NCI-H446 (cell line): ENCODE measurements at regions not wholly inside any gene's neighbourhood (a gene's known extent, or its start where the extent isn't known, plus 50 kb on each side); places are given as distances from the start of the nearest gene placed in this dataset.
A peak's percentile ranks its signal among the peaks of the same experiment; 100 is the strongest.
"Not testable (repeated sequence)": the region's sequence is repeated elsewhere in the genome, so short reads cannot be mapped to it uniquely, and the experiment has no call there.

Source experiments
- DNase-seq, 2 experiments: peaks; one replicate each; lab custom pipeline; 2025; lab: John Stamatoyannopoulos, UW

- DNase-seq = no peak
Measured at GRCh38 chr21:26331205-26331980, 160.8 kb upstream of the APP start.

GRCh38 chr21:26320596-26320995 is 150.0 kb upstream of the APP start:
- no peak for DNase-seq

GRCh38 chr21:26307640-26308039 is 137.1 kb upstream of the APP start:
- no peak for DNase-seq

GRCh38 chr21:26297851-26298250 is 127.3 kb upstream of the APP start:
- DNase-seq = no peak

- DNase-seq = no peak
Measured at GRCh38 chr21:26293141-26293946, 122.8 kb upstream of the APP start.

- DNase-seq = no peak
Measured at GRCh38 chr21:26288026-26288425, 117.5 kb upstream of the APP start.

- no peak for DNase-seq
Measured at GRCh38 chr21:26284531-26284930, 114.0 kb upstream of the APP start.

- DNase-seq = peak; percentile 73 to 90
Measured at GRCh38 chr21:26282058-26282457, 111.5 kb upstream of the APP start.

- DNase-seq = peak; percentile 69 to 70
Measured at GRCh38 chr21:26281506-26281905, 110.9 kb upstream of the APP start.

GRCh38 chr21:26280775-26281174 is 110.2 kb upstream of the APP start:
- peak; percentile 96 to 99 for DNase-seq

GRCh38 chr21:26280148-26280547 is 109.6 kb upstream of the APP start:
- no peak for DNase-seq

GRCh38 chr21:26275801-26276200 is 105.2 kb upstream of the APP start:
- DNase-seq = no peak

- DNase-seq = no peak
Measured at GRCh38 chr21:26273686-26274313, 103.2 kb upstream of the APP start.

GRCh38 chr21:26267389-26267788 is 96.8 kb upstream of the APP start:
- DNase-seq = peak in 1 of 2 experiments; percentile 20

- DNase-seq = no peak
Measured at GRCh38 chr21:26246073-26246472, 75.5 kb upstream of the APP start.

- no peak for DNase-seq
Measured at GRCh38 chr21:26245428-26245827, 74.9 kb upstream of the APP start.

- no peak for DNase-seq
Measured at GRCh38 chr21:26238646-26239045, 68.1 kb upstream of the APP start.

GRCh38 chr21:26236281-26236680 is 65.7 kb upstream of the APP start:
- DNase-seq = no peak

- not testable (repeated sequence) for DNase-seq
Measured at GRCh38 chr21:26233297-26233696, 62.7 kb upstream of the APP start.

- DNase-seq = not testable (repeated sequence)
Measured at GRCh38 chr21:26232491-26232890, 61.9 kb upstream of the APP start.

GRCh38 chr21:26227130-26227529 is 56.6 kb upstream of the APP start:
- no peak for DNase-seq

GRCh38 chr21:26226724-26227123 is 56.2 kb upstream of the APP start:
- no peak for DNase-seq

GRCh38 chr21:26225046-26225445 is 54.5 kb upstream of the APP start:
- DNase-seq = no peak
